Activated CD4-positive, alpha-beta T cell treated with anti-CD3 and anti-CD28 coated beads, Interleukin-10, Interleukin-2, amounts not matched to agents 100 ng/mL and 50 ng/mL, durations not matched to agents 16 hours and 8 hours (primary cell): ENCODE measurements at regions not wholly inside any gene's neighbourhood (a gene's known extent, or its start where the extent isn't known, plus 50 kb on each side); places are given as distances from the start of the nearest gene placed in this dataset.

Experiments used
- DNase-seq: peaks from one replicate; pipeline ENCODE4 v3.0.0-alpha.2; 2020

DNA sequence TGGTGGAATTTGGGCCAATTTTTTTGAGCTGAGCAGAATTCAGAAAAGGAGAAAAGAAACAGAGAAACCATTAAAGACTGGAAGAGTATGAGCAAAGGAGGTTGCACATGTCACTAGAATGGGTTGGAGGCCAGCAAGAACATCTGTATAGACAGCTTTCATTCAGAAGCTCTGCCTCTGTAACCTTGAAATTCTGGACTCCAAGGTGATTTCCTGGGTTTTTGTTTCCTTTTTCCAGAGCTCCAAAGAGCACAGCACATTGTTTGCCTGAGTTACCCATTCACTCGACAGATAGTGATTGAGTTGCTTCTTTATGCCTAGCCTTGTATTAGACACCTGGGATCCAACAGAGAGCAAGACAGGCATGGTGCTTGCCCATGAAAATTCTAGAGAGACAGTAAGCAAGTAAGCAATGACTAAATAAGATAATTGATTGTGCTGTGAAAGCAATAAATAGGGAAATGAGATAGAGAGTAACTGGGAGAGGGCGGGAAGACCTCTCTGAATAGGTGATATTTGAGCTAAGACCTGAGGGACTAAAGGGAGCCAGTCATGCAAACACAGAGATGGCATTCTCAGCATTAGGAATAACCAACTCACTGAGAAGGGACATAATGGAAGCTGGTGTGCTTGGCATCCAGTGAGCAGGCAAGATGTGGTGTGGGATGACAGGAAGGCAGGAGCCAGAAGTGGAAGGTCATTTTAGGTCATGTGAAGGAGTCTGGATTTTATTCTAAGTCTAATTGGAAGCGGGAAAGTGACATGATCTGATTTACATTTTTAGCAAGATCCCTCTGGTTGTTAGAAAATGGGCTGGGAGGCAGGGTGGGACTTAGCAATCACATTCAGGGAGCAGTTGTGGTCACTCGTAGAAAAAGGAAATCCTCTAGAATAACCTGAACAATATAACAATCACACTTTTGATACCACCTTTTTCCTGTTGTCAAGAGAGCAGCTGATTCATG lies 197.5 kb downstream of the HS3ST3A1 start:
- no peak for DNase-seq

DNA sequence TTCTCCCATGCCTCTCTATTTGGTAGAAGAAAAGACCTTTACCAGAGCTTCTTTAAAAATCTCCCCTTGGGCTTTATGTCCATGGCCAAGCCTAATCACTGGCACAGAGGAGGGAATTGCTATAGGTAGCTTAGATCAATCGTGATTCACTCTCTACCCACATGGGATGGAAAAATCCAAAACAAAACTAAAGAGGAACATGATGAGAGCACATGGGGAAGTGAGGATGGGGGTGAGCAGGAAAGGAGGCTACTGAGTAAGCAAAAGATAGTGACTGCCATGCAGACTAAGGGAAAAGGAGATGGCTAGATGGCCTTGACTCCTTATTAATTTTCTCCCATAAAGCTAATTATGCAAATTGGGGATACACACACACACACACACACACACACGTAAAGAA lies 201.2 kb downstream of the HS3ST3A1 start:
- DNase-seq: no peak

DNA sequence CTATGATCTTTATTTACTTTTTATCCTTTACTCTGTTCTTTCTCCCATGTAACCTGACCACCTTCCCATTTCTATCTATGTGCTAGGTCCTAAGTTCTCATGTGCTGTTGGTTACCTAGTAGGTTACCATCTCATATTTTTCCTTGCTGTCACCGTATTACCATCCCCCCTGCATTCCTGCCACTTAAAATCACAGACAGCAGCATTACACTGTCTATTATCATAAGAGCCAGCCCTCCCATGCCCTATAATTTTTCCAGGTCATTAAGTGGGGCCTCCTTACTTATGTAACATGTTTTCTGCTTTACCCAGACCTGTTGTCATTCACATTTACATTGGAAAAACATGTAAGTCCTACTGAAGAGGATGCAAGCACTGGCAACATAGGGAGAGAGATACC lies 202.9 kb downstream of the HS3ST3A1 start:
- no peak for DNase-seq

DNA sequence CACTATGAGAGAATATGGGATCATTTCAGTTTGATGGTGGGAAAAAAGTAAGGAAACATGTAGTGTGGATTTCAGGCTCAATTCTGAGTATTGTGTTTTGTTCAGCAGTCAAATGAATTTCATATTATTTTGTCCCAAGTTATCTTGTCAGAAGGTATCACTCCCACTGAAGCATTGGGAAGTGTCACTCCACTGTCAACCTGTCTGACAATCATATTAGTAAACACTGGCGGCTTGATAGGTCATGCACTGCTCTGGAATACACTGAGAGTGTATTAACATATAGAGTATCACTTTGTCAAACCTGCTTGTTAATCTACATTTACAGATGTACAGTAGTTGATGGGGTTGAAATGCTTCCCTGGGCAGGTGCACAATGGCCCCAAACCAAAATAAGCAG lies 203.6 kb downstream of the HS3ST3A1 start:
- no peak for DNase-seq

DNA sequence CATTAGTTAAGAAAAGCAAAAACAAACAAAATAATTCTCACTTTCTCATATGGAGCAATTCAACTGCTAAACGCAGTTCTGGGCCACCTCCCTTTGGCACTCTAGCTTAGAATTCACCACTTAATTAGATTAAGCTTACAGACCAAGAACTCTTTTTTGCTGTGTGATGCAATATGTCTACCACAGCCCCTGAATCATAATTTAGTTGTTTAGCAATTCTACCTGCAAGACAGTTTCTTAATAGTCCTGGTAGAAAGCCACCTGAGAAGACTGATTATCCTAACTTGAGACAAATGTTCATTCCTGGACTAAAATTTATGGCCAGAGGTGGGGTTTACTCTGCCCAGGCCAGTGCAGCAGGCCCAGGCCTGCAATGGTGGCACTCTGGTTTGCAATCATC lies 205.9 kb downstream of the HS3ST3A1 start:
- DNase-seq: no peak

DNA sequence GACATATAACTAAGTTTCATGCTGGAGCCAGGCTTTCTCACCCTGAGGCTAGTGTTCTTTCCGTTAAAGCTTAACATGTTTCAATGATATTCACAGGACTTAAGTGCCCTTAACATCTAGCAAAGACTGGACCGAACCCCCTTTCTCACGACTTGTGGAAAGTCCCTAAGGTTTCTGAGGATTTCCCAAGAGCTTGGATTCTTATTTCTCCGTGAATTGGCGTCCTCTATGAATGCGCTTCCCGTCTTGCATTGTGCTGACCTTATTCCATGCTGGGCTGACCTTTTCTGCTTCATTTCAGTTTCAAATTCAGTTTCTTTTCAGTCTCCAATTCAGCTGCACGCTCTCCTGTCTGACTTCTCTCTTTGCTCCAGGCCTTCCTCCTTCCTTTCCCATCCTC lies 206.4 kb downstream of the HS3ST3A1 start:
- DNase-seq: no peak

DNA sequence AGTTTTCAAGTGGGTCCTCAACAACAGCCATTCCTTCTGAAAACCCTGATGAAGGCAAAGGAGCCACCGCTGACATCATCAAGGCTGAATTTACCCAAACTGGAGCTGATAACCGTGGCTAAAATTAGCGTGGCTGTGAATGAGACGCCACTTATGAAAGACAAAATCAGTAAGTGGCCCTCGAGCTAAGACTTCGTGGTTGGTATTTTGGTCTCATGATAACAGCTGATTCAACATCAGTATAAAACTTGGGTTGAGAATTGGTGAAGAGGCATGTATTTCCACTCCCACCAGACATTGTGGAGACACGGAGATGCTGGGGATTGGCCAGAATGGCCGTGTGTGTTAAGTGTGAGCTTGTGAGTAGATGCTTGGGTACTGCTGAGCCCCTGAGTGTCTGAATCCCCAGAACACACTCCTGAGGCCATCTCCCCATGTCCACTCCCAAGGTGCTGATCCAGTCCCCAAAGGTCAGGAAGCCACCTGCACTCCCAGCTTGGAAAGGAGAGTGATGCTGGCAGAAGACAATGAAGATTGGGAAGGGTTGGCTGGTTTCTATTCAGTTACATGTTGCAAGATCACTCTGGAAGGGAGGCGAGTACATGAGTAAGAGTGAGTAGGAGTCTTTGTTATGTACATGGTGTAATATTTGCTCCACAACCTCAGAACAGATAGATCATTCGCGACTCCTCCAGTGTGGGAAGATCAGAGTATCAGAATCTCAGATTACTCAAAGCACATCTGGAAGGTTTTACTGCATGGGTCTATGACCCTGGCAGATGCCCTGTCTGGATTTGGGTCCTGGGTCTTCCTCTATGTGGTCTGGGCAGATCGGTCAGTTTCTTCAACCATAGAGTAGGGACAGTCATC lies 207.7 kb downstream of the HS3ST3A1 start:
- DNase-seq: no peak

DNA sequence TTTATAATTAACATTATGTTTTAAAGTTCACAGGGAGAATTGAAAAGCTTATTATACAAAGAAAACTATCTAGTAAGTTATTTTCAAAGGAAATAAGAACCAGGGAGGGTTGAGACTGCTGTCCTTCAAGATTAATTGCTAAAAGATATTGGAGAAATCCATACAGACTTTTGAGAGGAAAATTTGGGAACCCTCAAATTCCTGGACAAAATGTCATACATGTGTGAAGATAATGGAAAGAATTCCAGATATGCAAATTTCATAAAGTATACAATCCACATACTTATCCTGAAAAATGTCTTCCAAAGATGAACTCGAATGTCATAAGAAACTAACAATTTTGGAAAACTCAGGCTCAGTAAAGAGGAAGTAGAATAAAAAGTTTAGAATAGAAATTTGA lies 213.8 kb downstream of the HS3ST3A1 start:
- DNase-seq: no peak

DNA sequence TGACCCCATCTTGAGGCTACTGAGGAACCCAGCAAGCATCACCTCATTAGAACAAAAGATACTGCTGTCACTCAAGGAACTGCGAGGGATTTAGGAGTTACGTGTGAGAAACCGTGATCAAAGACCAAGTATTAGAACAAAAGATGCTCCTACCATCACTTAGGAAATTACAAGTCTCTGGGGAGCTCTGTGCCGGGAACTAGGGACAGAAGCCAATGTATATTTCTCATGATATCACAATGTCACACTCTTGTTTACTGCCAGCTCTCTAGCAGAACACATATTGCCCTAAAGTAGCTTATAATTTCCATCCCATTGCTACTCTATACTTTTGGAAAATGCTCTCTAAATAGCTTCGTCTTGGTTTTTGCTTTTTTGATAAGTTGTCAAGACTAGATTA lies 214.5 kb downstream of the HS3ST3A1 start:
- DNase-seq: no peak

DNA sequence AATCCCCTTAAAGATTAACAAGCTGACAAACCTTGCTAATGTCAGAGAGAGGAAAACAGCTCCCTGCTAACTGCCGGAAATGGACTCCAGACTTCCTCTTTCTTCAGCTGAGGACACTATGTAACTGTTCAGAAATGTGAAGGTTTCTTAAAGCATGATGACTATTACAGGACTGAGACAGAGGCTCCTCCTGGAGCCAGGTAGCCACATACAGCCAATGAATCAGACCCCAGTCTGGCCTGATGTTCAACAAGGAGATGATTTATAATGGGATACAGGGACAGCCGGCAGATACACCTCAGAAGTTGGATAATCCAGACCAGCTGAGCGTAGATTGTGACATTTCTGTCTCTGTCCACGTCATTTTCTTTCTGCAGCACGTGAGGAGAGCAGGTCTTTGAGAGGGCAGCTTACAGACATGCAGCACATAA lies 216.2 kb downstream of the HS3ST3A1 start:
- DNase-seq: no peak

DNA sequence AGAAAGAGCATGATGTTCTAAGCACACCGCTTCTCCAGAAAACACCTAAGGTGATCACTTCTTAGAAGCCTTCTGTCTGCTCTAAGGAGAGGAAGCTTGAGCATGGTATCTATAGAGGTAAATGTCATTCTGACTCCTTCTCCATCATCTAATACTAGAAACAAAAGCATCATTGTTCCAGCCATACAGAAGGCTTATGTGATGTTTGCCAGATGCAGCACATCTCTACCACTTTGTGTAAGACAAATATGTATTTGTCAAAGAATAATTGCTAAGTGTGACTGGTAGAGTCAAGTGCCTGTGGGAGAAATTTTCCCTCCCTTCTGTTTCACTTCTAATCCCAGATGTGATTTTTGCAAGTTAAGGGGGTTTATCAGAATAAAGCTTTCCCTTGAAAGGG lies 217.1 kb downstream of the HS3ST3A1 start:
- no peak for DNase-seq

DNA sequence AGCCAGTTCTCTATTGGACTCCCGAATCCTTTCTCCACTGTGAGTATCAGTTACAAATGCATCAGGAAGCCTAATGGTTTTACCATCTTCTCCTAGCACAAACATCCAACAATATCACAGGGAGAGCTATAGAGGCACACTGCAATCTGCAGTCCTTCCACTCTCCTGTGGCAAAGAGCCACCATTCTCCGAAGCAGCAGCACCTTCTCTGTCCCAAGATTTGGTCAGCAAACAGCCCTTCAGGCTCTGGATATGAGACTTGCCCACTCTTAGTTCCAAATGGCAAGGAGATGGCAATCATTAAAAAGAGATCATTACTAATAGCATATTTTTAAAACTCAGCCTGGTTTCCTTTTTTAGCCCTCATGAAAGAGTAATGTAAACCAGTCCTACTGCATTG lies 223.4 kb downstream of the HS3ST3A1 start:
- no peak for DNase-seq

DNA sequence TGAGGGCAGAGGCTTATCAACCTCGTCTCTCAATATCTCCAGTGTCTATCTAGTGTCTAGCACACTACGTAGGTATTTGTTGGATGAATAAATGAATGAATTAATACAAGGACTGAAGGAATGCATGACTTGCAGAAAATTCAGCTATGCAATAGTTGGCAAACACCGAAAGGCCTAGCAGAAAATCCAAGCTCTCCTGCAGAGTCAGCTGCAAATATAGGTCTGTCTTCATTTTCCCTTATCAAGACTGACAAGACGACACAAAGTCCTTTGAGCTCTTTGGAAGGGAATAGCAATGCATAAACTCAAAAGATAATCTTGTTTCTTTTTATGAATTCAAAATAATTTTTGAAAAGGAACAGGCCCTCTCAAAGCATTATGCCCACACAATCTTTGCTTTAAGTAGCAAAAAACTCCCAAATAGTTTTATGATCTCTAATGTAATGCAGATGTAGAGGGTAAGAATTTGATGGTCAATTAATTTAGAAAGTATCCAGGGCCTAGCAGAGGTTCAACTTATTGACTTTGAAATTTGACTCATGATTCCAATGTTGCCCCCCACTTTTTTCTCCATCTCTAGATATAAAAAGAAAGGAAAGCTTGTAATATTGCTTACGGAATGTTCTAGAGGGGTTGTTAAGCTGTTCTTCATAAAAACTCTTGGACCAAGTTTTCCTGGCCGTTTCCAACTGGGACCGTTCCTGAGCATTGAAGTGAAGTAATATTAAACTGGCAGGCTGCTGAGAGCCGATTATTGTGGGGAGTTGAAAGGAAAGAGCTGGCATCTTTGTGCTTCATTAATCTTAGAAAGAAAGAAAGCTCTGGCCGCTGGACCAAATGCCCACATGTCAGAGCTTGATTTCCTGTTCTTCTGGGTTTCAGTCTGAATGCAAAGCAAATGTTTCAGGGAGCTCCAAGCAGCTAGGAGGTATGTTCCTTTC lies 227.3 kb downstream of the HS3ST3A1 start:
- DNase-seq: no peak

DNA sequence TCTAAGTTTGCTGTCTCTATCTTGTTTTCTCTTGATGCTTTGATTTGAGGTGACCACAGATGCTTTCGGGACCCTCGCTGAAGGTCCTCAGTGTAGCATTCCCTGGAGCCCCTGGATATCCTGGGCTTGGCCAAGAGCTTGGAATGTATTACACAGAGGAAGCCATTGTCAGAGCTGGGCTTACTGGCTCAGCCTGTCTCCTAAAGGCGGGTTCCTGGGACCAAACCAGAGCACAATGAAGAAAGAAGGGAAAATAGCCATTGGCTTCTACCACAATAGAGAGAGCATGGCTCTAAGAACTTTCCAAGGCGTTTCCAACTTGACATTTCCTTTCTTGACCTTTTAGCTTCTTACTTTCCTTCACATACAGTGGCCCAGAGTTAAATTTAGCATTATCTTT lies 229.3 kb downstream of the HS3ST3A1 start:
- DNase-seq: no peak

DNA sequence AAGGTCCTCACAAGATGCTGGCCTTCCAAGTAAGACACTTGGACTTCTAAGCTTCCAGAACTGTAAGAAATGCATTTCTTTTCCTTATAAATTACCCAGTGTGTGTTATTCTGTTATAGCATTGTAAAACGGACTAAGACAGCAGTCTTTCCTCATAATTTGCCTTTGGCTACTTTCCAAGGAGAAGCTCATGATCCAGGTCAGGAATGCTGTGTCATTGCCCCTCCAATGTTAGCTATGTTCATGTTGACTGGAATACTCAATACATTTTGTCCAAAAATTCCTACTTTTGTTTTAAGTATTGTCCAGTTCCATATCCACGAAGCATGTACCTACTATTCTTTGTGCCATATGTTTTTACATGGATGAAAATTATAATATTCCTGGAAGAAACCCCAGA lies 234.6 kb downstream of the HS3ST3A1 start:
- DNase-seq: no peak

DNA sequence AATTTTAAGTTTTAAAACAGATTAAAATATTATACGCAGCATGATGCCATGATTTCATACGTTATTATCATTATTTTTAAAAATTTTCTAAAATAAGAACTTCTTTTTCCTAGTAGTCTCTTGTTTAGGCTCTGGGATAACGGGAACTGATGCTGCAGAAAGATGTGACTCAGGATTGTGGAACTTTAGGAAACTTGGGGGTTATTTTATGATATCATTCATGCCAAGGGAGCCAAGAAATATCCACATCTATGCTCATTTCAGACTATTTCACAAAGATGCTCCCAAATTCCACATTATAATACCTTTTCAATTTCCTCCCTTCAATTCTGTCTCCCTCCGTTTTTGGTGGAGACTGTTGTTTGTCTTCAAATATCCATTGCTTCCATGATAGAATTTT lies 236.4 kb downstream of the HS3ST3A1 start:
- DNase-seq: no peak

DNA sequence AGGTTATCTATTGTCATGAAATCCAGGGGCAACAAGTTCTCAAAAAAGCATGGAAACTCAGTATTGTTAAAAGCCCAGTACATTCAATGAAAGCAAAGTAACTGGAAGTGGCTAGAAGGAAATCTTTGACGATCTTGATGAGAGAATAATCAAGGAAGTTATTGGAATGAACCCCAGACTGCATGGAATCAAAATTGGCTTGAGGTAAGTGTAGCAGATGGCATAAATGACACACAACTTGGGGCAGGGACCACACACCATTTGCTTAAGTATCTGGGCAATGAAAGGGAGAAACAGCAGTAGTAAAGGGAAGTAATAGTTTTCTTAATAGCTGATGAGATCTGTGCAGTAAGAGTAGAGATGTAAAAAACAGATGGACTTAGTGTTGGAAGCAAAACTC lies 238.0 kb downstream of the HS3ST3A1 start:
- DNase-seq: no peak

DNA sequence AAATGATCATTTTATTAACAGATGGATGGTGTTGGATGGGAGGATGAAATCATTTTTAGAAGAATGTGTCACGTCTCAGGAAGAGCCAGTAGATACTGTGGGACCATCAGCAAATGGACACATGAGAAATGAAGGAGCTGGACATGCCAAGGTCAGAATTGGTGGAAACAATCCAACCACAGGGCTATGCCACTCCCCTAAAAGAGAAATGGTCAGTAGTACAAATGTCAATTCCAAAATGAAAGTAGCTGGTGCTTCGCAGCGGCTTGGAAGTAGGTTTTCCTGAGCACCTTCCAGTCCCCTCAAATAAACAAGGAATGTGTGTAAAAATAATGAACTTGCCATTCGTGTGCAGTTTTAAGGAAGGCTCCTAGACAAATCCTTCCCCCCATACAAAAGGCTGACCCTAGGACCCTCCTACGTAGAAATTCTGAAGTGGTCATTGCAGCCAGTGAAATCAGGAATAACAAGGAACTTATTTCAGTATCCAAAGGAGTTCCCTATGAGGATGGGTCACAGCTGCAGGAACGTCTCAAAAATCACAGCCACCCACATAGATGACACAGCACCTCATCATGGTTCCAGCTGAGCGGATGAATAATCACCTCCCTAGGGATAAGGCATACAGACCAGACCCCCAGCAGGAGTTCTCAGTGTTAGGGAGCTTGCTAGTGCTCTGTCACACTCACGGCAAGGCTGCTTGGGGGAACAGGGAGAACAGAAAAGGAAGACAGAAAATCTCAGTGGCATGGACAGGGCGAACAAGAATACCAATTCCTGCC lies 239.2 kb downstream of the HS3ST3A1 start:
- DNase-seq: no peak

DNA sequence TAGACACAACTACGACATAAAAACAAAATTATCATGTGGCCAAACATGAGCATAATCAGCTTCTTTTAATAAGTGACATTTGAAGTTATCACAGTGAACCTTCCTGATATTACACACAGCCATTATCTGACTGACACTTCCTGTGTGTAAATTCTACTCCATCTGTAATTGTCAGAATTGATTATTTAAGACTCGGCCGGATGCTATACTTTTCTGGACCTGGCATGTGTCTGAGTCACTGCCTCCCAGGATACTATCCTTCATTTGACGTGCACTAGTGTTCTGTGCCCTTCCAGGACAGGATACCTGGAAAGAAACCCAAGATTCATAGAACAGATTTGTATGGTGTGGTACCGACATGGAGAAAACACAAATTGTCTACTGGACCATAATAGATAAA lies 242.0 kb downstream of the HS3ST3A1 start:
- DNase-seq: no peak

DNA sequence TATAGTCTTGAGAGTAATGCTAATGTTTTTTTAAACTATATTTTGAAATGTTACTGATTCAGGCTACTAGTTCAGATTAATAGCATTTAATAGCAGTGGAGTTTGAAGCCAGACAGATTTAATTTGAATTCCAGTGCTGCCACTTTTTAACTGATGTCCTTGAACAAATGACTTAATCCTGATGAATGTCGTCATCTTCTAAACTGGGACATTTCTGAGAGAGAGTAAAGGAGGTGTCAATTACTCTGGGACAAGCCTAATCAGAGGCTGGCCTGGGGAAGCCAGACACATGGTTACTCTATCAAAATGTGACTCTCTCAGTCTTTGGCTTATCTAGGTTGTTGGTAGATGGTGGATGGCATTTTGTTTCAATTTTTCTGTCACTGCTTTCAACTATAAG lies 246.7 kb downstream of the HS3ST3A1 start:
- no peak for DNase-seq

DNA sequence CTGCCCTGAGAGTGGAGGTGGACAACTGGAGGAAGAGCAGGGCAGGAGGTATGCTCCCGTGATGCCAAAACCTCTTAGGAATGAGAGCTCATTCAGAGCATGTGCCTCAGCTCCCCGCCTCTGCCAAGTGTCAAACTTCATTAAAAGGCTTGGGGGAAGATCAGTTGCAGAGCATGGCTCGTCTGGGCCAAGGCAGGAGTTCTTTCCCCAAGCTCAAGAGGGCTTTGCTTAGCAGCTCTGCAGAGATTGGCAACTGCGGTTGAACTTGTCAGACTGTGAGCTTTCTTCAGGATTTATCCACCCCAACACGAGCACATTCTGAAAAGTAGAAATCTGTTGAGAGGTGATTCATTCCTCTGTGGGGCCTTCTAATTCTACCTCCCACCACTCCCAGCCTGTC lies 248.1 kb downstream of the HS3ST3A1 start:
- no peak for DNase-seq
